ENCODE measurements at regions not wholly inside any gene's neighbourhood (a gene's known extent, or its start where the extent isn't known, plus 50 kb on each side); places are given as distances from the start of the nearest gene placed in this dataset.

DNA sequence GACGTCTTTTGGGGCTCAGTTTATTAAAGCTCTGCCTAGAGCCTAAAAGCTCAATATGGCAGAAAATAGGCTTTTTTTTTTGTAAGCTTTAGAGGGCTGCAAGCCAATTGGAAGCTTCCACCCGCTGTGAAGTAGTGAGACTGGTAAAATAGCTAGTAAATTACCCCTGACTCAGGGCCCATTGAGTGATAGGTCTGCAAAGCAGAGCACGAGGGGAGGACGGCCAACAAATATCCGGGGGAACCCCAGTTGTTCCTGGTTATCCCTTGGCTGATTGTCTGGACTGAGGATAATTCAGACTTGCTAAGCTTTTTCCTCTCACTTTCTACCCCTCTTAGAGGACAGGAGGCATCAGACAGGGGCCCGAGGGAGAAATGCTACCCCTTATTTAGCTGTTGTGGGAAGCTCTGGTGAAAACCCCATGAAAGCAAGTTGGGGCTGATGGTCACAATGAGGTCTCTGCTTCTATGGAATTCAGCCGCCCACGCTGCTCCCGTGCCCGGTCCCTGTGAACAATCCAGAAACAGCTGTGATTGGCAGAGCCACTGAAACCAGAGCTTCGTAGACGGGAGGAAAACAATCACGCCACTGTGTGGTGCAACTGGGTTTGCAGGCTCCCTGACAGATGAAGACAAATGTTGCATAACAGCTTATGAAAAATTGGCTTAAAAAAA, 141.9 kb upstream of the LGALSL start:
- DNase-seq (ENCODE audit: low read depth in 4 of 4, low spot score in 2 of 4): peak in 2 of 4 donors; percentile 39 to 74

DNA sequence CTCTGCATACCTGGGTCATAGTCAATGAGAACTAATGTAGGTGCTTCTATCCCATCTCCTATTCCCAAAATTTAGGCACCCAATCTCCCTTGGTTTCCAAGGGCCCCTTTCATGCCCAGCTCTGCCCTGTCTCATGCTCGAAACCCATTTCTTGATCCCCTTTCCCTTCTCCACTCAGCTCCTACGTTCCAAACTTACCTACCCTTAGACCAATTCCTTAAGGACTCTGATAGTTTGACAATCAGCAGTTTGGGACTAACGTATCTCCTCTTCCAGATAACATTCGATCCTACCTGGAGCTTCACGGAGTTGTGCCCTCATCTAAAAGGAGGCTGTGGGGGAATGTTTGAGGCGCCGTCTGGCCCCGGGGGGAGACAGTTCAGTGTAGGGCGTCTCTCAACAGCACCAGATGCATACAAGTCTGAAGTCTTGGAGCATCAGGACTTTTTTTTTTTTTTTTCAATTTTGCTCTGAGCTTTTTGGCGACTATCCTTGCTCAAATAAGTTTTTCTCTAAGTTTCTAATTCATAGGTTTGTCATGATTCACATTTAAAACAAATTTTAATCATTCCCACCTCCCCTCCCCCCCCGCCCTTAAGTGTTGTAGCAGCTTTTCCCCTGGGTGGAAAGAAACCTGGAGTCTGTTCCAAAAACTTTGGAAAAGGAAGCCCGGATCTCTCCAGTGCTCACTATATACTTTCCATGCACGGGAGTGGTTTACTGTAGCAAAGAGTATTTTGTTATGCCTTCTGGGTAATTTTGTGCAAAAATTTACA, 141.2 kb upstream of the LGALSL start:
- no peak for DNase-seq (ENCODE audit: low read depth in 4 of 4, low spot score in 2 of 4)

DNA sequence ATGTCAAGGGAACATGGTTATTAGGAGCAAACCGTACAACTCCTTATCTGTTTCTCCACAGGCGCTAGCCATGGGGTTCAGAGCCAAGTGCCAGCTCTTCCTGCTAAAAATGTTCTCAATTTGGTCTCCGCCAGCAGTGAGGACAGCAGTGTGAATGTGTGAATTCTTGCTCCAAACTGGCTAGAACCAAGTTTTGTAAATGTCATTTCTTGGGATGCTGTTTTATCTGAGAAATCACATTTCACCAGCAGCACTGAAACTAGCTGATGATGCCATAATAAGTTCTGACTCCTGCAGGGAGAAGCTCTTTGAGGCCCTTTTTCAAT, 140.6 kb upstream of the LGALSL start:
- no peak for DNase-seq (ENCODE audit: low read depth in 4 of 4, low spot score in 2 of 4)

DNA sequence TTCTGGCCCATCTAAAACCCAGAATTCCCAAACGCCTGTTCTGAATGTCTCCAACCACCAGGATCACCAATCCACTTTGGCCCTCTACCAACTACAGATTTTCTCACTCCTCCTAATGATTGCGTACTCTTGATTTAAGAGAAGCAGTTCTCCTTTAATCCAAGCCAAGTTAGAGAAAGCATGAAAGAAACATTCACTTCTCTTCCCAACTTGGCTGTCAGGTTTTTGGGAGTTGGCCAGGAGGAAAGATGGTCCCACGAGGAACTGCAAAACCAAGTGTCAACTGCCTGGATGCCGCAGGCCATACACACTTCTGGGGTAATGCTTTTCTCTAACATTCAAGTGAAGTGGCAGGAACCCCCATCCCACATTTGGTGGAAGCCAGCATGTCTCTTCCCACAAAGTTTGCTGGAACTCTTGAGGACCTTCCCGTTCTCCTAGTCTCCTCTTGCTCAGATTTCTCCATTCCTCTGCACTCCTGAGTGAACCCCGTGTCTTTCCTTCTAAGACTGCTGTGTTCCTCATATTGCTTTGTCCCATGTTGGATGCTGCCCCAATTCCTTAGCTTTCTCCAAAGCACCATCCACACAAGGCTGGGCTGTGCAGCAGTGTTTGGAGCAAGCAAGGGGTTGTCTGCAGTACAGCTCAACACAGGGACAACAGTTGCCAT, 138.5 kb upstream of the LGALSL start:
- no peak for DNase-seq (ENCODE audit: low read depth in 4 of 4, low spot score in 2 of 4)

DNA sequence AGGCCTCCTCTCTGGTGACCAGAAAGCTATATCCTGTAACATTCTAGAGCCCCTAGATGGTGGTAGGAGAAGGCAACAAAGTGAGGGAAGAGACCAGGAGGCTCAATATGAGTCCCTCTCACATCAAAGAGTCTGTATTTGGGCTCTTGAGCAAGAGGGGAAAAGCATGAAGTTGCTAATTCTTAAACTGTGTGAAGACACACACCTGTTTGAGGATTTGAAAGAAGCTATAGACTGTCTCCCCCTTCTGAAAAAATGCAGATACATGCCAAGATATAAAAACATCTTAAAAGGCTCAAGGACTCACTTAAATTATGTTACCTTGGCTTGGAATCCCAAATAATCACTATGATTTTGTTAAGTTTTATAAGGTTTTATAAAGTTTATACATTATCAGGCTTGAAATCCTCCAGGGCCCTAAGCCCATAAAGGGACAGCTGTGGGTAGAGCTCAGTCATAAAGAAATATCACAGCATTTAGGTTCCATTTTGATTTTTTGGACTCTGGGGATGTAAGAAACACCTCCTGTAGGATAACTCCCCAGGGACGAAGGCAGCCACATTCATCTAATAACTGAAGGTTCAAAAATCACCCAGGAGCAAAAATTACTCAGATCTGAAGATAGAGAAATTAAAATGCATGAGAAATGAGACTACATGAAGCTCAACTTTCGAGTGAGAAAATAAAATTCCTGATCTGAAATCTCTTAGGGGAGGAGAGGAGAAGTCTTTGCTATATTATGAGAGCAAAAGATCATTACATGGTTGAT, 136.1 kb upstream of the LGALSL start:
- DNase-seq (ENCODE audit: low read depth in 4 of 4, low spot score in 2 of 4): no peak

DNA sequence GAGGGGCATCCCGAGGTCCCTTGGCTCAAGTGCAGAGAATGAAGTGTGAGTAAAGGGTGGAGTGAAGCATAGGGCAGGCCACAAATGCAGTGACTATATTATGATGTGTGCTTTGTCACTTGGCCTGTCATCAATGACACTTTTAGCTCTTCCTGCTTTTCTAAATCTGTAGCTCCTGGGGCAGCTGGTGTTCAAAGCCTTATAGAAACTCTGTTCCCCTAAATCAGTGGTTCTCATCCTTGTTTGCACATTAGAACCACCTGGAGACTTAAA, 135.6 kb upstream of the LGALSL start:
- DNase-seq (ENCODE audit: low read depth in 4 of 4, low spot score in 2 of 4): no peak

DNA sequence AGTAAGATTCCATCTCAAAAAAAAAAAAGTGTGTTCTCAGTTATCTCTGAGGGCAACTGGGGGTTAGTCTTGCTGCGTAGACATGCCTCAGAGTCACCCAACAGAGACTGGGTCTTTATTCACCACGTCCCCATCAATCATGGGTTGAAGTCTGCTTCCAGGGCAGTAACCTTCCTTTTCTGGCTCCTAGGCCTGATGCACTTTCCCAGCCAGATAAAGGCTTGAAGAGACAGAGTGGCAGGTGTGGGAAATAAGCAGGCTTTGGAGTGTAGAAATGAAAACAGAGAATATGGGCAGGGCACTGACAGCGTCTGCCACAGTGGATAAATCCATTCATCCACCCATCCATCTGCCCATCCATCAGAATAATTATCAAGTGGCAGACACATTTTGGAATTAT, 134.1 kb upstream of the LGALSL start:
- DNase-seq (ENCODE audit: low read depth in 4 of 4, low spot score in 2 of 4): no peak

DNA sequence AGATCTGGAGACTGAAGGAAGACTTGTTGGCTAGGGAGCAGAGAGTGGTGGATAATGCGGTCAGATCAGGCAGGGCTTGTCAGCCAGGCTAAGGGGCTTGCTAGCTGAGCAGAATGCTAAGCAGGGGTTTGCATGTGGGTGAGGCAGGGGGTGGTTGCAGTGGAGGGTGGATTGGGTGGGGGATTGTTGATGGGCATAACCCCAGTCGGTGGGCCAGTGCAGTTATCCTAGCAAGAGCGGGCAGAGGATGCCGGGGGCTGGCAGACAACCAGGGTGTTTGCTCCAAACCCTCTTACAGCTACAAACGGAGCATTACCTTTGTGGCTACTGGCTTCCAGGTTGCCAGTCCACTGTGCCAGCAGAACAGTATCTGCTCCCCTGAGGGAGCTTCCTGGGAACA, 131.5 kb upstream of the LGALSL start:
- DNase-seq (ENCODE audit: low read depth in 4 of 4, low spot score in 2 of 4): no peak

DNA sequence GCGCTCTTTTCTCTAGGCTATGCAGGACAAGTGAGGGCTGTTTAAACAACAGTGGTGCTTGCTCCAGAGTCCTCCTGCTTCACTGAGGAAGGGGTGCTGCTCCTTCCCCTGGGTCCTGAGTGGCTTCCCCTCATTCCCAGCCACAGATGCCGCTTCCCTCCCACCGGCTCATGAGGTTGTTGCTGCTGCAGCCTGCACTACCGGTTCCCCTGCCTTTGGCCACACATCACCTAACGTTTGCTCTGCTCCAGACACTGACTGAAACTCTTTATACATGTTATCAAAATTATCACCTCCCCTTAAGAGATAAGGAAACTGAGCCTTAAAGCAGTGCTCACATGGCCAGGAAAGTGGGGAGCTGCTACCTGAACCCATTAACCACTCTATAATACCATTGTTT, 130.8 kb upstream of the LGALSL start:
- DNase-seq (ENCODE audit: low read depth in 4 of 4, low spot score in 2 of 4): no peak

DNA sequence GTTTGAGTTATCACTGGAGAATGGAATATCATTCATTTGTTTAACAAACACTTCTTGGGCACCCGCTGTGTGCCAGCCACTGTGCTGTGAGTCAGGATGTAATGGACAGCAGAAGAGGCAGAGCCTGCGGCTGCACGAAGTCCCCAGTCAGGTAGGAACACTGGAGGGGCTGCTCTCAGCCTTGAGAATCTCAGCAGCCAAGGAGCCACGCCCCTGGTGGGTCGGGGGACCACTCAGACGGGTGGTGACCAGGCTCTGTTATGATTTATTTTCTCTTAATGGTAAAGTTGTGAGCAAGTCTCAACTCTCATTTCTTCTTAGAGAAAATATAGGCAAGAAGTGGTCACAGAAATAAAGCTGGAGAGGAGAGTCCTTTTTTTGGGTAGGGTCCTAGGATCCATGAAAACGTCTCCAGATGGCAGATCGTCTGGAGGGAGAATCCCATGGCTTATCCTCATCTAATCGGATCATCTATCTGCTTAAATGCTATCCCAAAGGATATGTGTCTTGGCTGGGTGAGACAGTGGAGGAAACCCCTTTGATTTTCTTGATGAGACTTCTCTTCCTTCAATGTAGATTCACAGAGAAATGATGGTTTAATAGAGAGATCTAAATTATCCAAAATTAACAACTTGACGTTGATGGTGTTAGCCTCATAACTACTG, 129.1 kb upstream of the LGALSL start:
- no peak for DNase-seq (ENCODE audit: low read depth in 4 of 4, low spot score in 2 of 4)

DNA sequence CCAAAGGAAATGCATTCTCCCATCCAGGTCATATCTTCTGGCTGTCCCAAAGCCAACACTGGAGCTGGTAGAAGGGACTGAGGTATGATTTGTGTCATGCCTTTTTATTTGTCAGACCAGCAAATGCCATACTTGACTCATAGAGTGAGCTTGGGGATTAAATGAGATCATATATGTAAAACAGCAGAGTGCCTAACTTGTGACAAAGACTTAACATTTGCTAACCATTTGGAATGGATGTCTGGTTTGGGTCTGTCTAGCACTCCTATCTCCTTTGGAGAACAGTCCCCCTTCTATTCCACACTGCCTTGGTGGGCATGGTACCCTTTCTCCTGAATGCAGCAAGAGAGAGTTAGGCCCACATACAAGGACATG, 128.5 kb upstream of the LGALSL start:
- DNase-seq (ENCODE audit: low read depth in 4 of 4, low spot score in 2 of 4): no peak

DNA sequence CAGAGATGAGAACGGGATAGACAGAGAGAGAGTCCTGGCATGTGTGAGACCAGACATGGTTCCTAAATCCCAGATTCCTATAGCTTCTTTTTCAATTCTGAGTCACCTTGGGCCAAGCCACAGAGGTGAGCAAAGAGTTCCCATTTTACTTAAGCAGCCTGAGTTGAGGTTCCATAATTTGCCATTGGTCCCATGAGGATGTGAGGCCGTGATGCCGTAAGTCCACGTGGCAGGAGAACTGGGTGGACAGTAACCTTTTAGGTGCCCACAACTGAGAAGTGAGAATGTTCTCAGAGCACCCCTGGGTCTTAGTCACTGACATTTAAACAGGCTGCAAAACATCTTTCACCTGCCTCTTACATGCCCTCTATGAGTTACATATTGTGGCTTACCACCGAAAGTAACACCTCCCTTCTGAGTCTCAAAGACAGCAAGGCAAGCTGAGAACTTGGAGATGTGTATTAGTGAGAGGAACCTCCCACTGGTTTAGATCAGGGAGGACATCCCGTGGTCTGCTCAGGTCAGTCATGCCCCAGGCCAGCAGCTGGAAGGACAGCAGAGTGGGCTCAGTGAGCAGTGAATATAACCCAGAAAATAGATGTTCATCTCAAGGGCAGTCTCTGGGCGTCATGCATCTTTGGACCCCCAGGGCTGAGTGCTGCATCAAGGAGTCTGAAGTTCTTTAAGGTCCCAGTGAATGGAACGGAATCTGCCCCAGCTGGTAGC, 127.9 kb upstream of the LGALSL start:
- DNase-seq (ENCODE audit: low read depth in 4 of 4, low spot score in 2 of 4): no peak

DNA sequence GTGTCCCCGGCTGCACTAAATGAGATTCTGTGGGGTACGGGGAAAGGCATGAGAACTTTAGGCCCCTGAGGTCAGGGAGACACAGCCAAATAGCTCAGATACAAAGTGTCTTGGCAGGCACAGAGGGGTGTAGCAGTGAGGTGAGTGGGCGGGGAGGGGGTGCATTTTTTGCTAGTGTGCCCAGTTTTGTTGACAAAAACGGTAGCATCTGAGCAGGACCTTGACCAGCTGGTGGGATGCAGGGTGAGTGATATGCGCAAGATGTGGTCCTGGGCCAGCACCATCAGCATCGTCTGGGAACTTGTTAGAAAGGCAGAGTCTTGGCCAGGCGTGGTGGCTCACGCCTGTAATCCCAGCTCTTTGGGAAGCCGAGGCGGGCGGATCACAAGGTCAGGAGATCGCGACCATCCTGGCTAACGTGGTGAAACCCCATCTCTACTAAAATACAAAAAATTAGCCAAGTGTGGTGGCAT, 127.3 kb upstream of the LGALSL start:
- DNase-seq (ENCODE audit: low read depth in 4 of 4, low spot score in 2 of 4): no peak

DNA sequence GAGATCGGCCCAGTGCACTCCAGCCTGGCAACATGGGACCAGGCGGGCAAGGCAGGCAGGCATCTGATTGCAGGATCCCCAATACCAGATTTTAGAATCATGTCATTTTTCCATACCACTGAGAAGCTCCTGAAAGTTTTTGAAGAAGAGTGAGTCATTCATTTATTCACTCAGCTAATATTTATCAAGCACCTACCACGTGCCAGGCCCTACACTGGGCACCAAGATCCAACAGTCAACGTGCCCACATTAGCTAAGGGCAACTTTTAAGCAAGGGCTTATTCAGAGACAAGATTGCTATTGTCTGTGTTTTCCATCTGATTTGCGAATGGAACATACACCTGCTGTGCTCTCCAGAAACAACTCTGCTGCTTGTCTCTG, 126.8 kb upstream of the LGALSL start:
- no peak for DNase-seq (ENCODE audit: low read depth in 4 of 4, low spot score in 2 of 4)

DNA sequence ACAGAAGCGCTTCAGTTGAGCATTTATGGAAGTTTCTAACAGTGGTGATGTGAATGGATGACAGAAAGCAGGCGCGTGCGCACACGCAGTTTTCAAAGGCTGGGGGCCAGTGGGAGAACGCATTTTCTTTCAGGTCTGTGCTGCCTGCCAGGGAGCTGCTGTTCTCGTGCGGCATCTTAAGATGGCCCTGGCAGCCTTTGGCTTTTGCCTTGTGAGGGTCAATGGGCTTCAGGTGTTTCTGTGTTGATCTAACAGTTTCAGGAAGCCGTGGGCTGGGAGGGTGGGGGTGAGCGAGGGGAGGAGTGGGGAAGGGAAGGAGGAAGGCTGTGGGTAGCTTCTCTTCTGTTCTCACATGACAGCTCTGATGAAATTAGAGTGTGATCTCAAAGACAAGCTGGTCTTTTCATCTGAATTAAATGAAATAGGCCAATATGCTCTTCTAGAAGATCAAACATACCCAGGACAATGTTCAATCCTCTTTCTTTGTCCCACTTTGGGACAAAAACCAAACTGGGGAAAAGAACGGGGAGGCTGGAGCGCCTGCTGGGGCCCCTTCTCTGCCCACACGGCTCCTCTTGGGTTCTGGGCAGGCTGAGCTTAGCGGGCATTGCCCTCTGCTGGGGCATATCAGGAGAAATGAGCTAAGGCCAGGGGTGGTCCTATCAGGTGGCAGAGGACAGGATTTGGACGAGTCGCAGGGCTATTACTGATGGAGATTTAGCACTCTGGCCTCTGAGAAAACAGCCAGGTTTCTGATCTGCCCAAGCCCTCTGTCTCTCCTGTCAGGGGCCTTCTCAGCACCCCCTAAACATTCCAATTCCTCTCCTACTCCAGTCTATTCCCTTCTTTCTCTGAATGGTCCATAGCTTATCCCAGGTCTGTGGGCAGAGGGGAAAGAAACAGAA, 126.2 kb upstream of the LGALSL start:
- DNase-seq (ENCODE audit: low read depth in 4 of 4, low spot score in 2 of 4): no peak

DNA sequence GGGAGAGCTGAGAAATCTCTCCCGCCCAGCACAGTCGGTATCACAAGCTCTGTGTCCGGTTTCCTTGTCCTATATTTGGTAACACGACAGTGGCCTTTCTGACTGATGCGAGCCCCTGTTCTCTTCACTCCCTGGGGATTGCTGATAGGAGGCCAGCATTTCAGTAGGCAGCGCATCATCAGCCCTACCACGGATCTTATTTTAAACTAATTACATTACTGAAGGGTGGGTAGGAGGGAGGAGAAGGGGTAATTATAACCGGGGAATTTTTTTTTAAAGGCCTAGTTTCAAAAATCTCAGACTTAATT, 125.6 kb upstream of the LGALSL start:
- no peak for DNase-seq (ENCODE audit: low read depth in 4 of 4, low spot score in 2 of 4)

DNA sequence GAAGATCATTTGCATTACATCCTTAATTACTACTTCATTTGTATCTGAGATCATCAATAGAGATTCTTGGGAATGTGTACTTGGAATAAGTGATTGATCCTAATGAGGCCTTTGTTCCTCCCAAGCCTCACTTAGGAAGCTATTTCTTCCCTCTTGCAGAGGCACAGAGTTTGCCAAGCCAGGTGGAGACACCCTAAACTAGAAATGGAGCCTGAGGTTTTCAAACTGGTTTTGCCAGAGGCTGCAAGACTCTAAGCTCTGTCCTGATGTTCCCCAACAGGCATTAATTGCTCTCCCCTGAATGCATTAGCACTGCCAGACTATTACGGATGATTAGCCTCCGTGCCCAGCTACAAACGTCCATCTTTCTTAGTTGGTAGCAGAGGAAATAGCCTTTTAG, 125.2 kb upstream of the LGALSL start:
- DNase-seq (ENCODE audit: low read depth in 4 of 4, low spot score in 2 of 4): no peak

DNA sequence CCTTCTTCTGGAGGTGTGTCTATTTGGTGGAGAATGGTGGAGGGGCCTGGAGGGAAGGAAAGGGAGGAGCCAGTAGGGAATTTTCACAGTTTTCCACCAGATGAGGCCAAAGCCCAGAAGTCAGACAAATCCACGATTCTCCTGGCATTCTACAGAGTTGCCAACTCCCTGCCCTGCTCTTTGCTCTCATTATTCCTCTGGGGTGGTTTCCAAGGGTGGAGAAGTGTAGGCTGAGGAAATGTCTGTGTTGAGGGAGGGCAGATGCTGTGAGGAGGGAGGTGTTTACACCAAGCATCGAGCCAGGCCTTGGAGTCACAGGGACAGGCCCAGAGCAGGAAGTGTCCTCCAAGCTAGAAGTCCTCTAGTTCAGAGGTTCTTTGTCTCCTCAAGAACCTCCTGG, 124.1 kb upstream of the LGALSL start:
- no peak for DNase-seq (ENCODE audit: low read depth in 4 of 4, low spot score in 2 of 4)

DNA sequence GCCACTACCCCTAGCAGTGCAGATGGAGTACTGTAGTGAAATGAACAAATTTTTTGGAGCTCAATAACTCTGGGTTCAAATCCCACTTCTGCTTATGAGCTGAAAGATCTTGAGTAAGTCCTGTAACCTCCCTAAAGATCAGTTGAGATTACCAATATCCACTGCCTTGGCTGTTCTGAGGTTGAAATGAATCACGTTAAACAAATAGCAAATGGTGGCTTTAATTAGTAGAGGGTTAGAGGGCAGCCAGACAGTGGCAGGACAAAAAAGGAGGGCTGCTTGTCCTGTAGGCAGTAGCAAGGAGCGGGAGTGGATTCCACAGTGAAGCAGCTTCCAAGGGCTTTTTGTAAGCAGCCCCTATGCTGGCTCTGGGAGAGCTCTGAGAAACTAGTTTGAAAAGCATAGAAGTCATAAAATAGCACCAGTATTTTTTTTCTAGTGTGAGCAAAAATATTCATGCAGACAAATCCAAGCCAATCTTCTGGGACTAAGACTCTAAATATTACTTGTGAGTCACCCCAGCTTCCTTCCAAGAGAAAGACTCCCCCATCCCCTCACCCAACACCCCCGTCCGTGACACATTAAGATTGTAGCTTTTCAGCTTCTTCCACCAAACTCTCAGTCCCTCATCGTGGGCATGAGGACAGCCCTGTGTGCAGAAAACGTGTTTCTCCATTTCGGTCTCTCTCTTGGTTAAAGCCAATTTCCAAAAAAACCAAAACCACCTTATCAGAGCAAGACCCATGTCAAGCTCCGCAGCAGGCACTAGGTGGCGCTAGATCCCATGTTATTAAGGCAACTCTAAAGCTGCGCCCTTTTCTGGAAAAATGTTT, 123.5 kb upstream of the LGALSL start:
- DNase-seq (ENCODE audit: low read depth in 4 of 4, low spot score in 2 of 4): peak in 3 of 4 donors; percentile 74 to 83 (median 80)
